ENCODE measurements at regions not wholly inside any gene's neighbourhood (a gene's known extent, or its start where the extent isn't known, plus 50 kb on each side); places are given as distances from the start of the nearest gene placed in this dataset.
"Not testable (repeated sequence)": the region's sequence is repeated elsewhere in the genome, so short reads cannot be mapped to it uniquely, and the experiment has no call there.

DNA sequence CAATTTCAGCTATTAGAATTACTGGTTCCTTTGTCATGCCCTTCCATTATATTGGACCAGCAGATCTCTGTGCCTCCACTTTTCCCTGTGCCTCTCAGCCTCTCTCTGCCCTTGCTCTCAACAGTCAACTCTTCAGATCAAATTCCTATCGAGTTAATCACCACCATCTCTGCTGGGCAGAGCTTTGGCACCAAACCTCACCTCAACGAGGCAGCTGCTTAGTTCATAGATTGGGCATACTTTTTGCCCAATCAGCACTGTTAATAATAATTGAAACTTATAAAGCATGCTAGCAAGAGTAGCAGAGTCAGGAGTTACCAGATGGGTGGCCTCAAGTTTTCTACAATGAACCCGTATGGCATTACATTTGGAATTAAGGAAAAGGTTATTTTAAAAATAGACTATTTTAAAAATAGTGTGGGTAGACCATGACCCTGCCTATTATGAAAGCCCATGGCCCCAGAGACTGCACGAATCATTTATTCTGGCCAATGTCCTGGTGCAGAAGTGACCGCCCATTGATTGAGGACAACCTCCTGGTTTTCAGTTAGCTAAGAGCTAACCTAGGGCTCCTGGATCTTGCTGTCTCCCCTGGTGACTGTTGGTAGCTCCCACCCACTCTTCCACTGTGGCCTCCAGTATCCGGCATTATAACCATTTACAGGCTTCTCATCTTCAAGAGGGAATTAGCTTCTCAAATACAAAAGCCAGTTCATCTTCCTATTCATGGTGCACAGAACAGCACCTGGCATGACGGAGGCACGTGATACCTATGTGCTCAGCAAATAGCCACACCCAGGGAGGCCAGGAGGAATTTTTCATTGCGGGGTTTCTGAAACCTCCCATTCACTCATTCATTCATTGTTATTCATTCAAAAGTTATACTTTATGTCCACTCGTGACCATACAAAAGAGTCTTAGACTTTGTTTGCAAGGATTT, 265.4 kb downstream of the INHBA start:
- Histone ChIP-seq H3K9me2 (replicated peaks; ENCODE audit: low read depth, low read length) (no peaks in the 10 kb centered on the region), H3F3A (ENCODE audit: low read depth) (no peaks in the 10 kb centered on the region), H3K36me3 (ENCODE audit: insufficient read depth, low read length) (no peaks in the 10 kb centered on the region), H3K4me3 (ENCODE audit: low read length, poor library complexity, severe bottlenecking) (no peak overlapping the region), H3K9me3 (ENCODE audit: insufficient read depth, low read depth, low read length) (0 out of 2 replicates have a peak, but pooled peaks cover 2% of the 10 kb centered on the region), H2AFZ (ENCODE audit: low read length) (no peak overlapping the region), H3K9ac (ENCODE audit: low read depth, low read length, poor library complexity, severe bottlenecking) (no peak overlapping the region), H3K79me2 (ENCODE audit: insufficient read depth, low read length) (no peaks in the 10 kb centered on the region), H4K20me1 (ENCODE audit: insufficient read depth, low read length, poor library complexity, severe bottlenecking) (no peaks in the 10 kb centered on the region), H3K4me2 (ENCODE audit: low read depth, low read length, poor library complexity, severe bottlenecking) (no peak overlapping the region), H3K4me1 (ENCODE audit: insufficient read depth, low read length, poor library complexity, severe bottlenecking) (no peaks in the 10 kb centered on the region), H3K27me3 (ENCODE audit: insufficient read depth, low read length, poor library complexity, severe bottlenecking) (no peaks in the 10 kb centered on the region)
- TF ChIP-seq EZH2phosphoT487 (IDR thresholded peaks at IDR 0.05; ENCODE audit: borderline replicate concordance) = no peak
- TF ChIP-seq, protein P1, sequence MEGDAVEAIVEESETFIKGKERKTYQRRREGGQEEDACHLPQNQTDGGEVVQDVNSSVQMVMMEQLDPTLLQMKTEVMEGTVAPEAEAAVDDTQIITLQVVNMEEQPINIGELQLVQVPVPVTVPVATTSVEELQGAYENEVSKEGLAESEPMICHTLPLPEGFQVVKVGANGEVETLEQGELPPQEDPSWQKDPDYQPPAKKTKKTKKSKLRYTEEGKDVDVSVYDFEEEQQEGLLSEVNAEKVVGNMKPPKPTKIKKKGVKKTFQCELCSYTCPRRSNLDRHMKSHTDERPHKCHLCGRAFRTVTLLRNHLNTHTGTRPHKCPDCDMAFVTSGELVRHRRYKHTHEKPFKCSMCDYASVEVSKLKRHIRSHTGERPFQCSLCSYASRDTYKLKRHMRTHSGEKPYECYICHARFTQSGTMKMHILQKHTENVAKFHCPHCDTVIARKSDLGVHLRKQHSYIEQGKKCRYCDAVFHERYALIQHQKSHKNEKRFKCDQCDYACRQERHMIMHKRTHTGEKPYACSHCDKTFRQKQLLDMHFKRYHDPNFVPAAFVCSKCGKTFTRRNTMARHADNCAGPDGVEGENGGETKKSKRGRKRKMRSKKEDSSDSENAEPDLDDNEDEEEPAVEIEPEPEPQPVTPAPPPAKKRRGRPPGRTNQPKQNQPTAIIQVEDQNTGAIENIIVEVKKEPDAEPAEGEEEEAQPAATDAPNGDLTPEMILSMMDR (conservative IDR thresholded peaks at IDR 0.05; ENCODE audit: low read length) = no peak

DNA sequence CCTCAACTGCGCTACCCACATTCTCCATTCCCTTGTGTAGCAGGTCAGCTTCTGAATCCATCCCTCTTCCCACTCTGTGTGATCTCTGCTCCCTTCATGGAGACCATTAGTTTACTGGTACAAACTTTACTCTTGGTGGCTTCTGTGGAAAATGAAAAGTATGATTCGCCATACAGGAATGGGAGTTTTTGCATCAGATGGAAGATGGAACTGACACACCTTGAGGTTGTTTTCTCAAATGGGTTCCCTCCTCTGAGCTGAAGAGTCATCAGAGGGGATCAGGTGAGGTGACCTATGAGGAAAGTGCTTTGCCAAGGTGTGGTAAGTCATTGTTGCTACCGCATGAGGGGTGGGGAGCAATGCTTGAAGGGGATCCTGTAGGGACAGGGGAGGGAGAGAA, 266.8 kb downstream of the INHBA start:
- no peaks in the 10 kb centered on the region for H3F3A ChIP-seq (ENCODE audit: low read depth)
- H3K9me3 ChIP-seq (ENCODE audit: insufficient read depth, low read depth, low read length) = 0 out of 2 replicates have a peak, but pooled peaks cover 2% of the 10 kb centered on the region
- no peak overlapping the region for H3K4me3 ChIP-seq (ENCODE audit: low read length, poor library complexity, severe bottlenecking)
- no peaks in the 10 kb centered on the region for H3K9me2 ChIP-seq (replicated peaks; ENCODE audit: low read depth, low read length)
- H3K9ac ChIP-seq (ENCODE audit: low read depth, low read length, poor library complexity, severe bottlenecking) = no peak overlapping the region
- no peaks in the 10 kb centered on the region for H4K20me1 ChIP-seq (ENCODE audit: insufficient read depth, low read length, poor library complexity, severe bottlenecking)
- H3K27me3 ChIP-seq (ENCODE audit: insufficient read depth, low read length, poor library complexity, severe bottlenecking) = no peaks in the 10 kb centered on the region
- no peaks in the 10 kb centered on the region for H3K4me1 ChIP-seq (ENCODE audit: insufficient read depth, low read length, poor library complexity, severe bottlenecking)
- no peak overlapping the region for H3K4me2 ChIP-seq (ENCODE audit: low read depth, low read length, poor library complexity, severe bottlenecking)
- no peak overlapping the region for H2AFZ ChIP-seq (ENCODE audit: low read length)
- no peak for TF ChIP-seq EZH2phosphoT487 (IDR thresholded peaks at IDR 0.05; ENCODE audit: borderline replicate concordance)
- TF ChIP-seq, protein P1 (conservative IDR thresholded peaks at IDR 0.05; ENCODE audit: low read length) = no peak
- H3K36me3 ChIP-seq (ENCODE audit: insufficient read depth, low read length) = no peaks in the 10 kb centered on the region
- H3K79me2 ChIP-seq (ENCODE audit: insufficient read depth, low read length) = no peaks in the 10 kb centered on the region

DNA sequence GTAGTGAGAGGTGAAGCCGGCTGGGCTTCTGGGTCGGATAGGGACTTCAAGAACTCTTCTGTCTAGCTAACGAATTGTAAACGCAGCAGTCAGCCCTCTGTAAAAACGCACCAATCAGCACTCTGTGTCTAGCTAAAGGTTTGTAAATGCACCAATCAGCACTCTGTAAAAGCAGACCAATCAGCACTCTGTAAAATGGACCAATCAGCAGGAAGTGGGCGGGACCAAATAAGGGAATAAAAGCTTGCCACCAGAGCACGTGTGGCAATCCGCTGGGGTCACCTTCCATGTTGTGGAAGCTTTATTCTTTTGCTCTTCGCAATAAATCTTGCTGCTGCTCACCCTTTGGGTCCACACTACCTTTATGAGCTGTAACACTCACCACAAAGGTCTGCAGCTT, 267.9 kb downstream of the INHBA start:
- not testable (repeated sequence) for H4K20me1 ChIP-seq (ENCODE audit: insufficient read depth, low read length, poor library complexity, severe bottlenecking); H3K79me2 ChIP-seq (ENCODE audit: insufficient read depth, low read length); H3K36me3 ChIP-seq (ENCODE audit: insufficient read depth, low read length); H3K4me1 ChIP-seq (ENCODE audit: insufficient read depth, low read length, poor library complexity, severe bottlenecking); H3F3A ChIP-seq (ENCODE audit: low read depth); H3K4me3 ChIP-seq (ENCODE audit: low read length, poor library complexity, severe bottlenecking); H3K4me2 ChIP-seq (ENCODE audit: low read depth, low read length, poor library complexity, severe bottlenecking); H3K9me2 ChIP-seq (replicated peaks; ENCODE audit: low read depth, low read length); H3K9me3 ChIP-seq (ENCODE audit: insufficient read depth, low read depth, low read length); H2AFZ ChIP-seq (ENCODE audit: low read length); H3K27me3 ChIP-seq (ENCODE audit: insufficient read depth, low read length, poor library complexity, severe bottlenecking); H3K9ac ChIP-seq (ENCODE audit: low read depth, low read length, poor library complexity, severe bottlenecking)
